ENCODE measurements at regions not wholly inside any gene's neighbourhood (a gene's known extent, or its start where the extent isn't known, plus 50 kb on each side); places are given as distances from the start of the nearest gene placed in this dataset.

GRCh38 chr20:51095633-51096521, 73.0 kb upstream of the KCNG1 start:
- DNase-seq (ENCODE audit: low spot score), result no peak

GRCh38 chr20:51094221-51094620, 71.3 kb upstream of the KCNG1 start:
- no peak for DNase-seq (ENCODE audit: low spot score)

- DNase-seq (ENCODE audit: low spot score), result no peak
Measured at GRCh38 chr20:51093240-51093763, 70.4 kb upstream of the KCNG1 start.

- DNase-seq (ENCODE audit: low spot score), result no peak
Measured at GRCh38 chr20:51092338-51092737, 69.4 kb upstream of the KCNG1 start.

- no peak for DNase-seq (ENCODE audit: low spot score)
Measured at GRCh38 chr20:51091406-51092195, 68.7 kb upstream of the KCNG1 start.

- no peak for DNase-seq (ENCODE audit: low spot score)
Measured at GRCh38 chr20:51089840-51090239, 66.9 kb upstream of the KCNG1 start.

GRCh38 chr20:51089272-51089781, 66.4 kb upstream of the KCNG1 start:
- no peak for DNase-seq (ENCODE audit: low spot score)

GRCh38 chr20:51087266-51087665, 64.4 kb upstream of the KCNG1 start:
- DNase-seq (ENCODE audit: low spot score), result no peak

GRCh38 chr20:51085769-51086168, 62.9 kb upstream of the KCNG1 start:
- no peak for DNase-seq (ENCODE audit: low spot score)

GRCh38 chr20:51084593-51085377, 61.9 kb upstream of the KCNG1 start:
- no peak for DNase-seq (ENCODE audit: low spot score)

- DNase-seq (ENCODE audit: low spot score), result no peak
Measured at GRCh38 chr20:51083447-51083846, 60.5 kb upstream of the KCNG1 start.

GRCh38 chr20:51082988-51083387, 60.1 kb upstream of the KCNG1 start:
- no peak for DNase-seq (ENCODE audit: low spot score)

GRCh38 chr20:51080516-51080915, 57.6 kb upstream of the KCNG1 start:
- DNase-seq (ENCODE audit: low spot score), result no peak

- DNase-seq (ENCODE audit: low spot score), result no peak
Measured at GRCh38 chr20:51079488-51079887, 56.6 kb upstream of the KCNG1 start.

- no peak for DNase-seq (ENCODE audit: low spot score)
Measured at GRCh38 chr20:51077686-51078060, 54.8 kb upstream of the KCNG1 start.

- no peak for DNase-seq (ENCODE audit: low spot score)
Measured at GRCh38 chr20:51076786-51077685, 54.1 kb upstream of the KCNG1 start.

- no peak for DNase-seq (ENCODE audit: low spot score)
Measured at GRCh38 chr20:51074062-51074461, 51.2 kb upstream of the KCNG1 start.
